ENCODE measurements at regions not wholly inside any gene's neighbourhood (a gene's known extent, or its start where the extent isn't known, plus 50 kb on each side); places are given as distances from the start of the nearest gene placed in this dataset.
A peak's percentile ranks its signal among the peaks of the same experiment; 100 is the strongest.
"Not testable (repeated sequence)": the region's sequence is repeated elsewhere in the genome, so short reads cannot be mapped to it uniquely, and the experiment has no call there.

GRCh38 chr17:15802917-15803316 lies 70.8 kb downstream of the TBC1D26 start:
- DNase-seq (ENCODE audit: low read depth, low spot score): not testable (repeated sequence)

- not testable (repeated sequence) for DNase-seq (ENCODE audit: low read depth, low spot score)
These were observed 74.7 kb downstream of the TBC1D26 start for GRCh38 chr17:15806825-15807224.

- not testable (repeated sequence) for DNase-seq (ENCODE audit: low read depth, low spot score)
These were observed 81.3 kb downstream of the TBC1D26 start for GRCh38 chr17:15813388-15813787.

DNA sequence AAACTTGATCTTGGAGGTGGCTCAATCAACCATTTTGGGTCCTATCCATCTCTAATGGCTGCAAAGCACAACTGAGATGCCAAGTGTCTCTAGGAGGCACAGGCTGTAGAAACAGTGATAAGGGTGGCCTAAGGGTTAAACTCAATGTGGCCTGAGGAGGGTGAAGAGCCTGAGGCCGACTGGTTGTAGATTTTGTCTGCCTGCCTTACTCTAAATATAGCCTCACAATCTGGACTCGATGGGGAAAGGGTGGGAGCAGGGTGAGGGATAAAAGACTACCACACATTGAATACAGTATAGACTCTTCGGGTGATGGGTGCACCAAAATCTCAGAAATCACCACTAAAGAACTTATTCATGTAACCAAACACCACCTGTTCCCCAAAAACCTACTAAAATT lies 81.9 kb downstream of the TBC1D26 start:
- DNase-seq (ENCODE audit: low read depth, low spot score): not testable (repeated sequence)

DNA sequence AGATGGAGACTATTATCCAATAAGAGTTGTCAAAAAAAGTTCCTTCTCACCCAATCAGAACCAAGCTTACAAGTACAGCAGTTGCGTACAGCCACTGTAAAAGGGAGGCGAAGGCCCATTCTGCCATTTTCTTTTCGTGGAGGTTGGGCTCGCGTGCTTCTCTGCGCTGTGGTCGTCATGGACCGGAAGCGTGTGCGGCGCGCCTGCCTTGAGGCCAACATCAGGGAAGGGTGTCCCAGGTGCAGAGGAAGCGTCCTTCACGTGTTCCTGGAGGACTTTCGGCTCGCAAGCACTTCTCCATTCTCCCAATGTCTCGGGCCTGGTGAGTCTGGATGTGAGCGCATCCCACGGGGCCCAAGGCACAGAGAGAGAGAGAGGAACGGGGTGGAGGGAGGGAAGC lies 85.8 kb downstream of the TBC1D26 start:
- not testable (repeated sequence) for DNase-seq (ENCODE audit: low read depth, low spot score)

DNA sequence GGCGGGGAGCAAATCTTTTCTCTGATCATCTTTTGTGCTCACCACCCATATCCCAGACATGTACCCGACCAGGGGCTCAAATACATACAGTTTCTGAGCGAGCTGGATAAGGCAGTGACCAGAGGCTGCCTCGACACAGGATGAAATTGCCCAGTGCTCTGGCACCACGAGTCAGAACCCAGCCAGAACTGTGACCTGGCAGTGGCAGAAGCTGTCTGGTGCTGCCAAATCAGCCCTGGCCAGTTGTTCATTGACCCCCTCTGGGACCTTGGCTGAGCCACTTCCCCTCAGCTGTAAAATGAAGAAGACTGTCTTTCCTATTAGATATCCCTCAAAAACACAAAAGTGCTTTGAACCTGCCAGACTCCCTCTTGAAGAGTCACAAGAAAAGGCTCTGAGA lies 90.2 kb downstream of the TBC1D26 start:
- DNase-seq (ENCODE audit: low read depth, low spot score): not testable (repeated sequence)

GRCh38 chr17:15828727-15829314 lies 96.7 kb downstream of the TBC1D26 start:
- DNase-seq (ENCODE audit: low read depth, low spot score): peak; percentile 62

- not testable (repeated sequence) for DNase-seq (ENCODE audit: low read depth, low spot score)
These were observed 98.1 kb downstream of the TBC1D26 start for GRCh38 chr17:15830221-15830620.

DNA sequence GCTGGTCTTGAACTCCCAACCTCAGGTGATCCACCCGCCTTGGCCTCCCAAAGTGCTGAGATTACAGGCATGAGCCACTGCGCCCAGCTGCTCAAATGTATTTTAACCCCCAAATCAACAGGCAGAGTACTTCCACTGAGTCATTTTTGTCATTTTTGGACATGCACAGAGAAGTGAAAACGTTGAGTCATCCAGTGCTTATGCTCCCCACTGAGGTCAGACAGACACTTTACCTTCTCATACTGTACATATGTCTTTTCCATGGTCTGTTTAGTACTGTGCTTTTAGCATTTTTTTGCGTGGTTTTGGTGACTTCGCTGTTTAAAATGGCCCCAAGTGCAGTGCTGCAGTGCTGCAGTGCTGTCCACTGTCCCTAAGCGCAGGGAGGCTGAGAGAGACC lies 99.1 kb downstream of the TBC1D26 start:
- not testable (repeated sequence) for DNase-seq (ENCODE audit: low read depth, low spot score)

- not testable (repeated sequence) for DNase-seq (ENCODE audit: low read depth, low spot score)
These were observed 100.9 kb downstream of the TBC1D26 start for GRCh38 chr17:15832921-15833480.

DNA sequence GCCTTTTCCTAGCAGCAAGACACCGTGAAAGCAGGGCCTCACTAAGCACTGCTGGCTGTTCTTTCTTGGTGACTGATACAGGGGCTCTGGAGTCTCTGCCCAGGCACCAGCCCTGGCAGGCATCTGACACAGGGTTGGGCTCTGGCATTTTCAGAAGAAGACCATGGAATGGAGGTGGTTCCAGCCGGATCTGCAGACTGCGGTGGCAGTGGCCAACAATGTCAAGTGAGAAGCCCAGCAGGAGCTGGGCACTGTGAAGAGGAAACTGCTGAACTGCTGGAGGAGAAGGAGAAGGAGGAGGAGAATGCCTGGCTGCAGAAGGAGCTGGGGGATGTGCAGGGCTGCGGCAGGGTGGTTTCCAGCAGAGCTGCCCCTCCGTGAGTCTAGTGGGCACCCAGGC lies 101.8 kb downstream of the TBC1D26 start:
- DNase-seq (ENCODE audit: low read depth, low spot score): not testable (repeated sequence)

DNA sequence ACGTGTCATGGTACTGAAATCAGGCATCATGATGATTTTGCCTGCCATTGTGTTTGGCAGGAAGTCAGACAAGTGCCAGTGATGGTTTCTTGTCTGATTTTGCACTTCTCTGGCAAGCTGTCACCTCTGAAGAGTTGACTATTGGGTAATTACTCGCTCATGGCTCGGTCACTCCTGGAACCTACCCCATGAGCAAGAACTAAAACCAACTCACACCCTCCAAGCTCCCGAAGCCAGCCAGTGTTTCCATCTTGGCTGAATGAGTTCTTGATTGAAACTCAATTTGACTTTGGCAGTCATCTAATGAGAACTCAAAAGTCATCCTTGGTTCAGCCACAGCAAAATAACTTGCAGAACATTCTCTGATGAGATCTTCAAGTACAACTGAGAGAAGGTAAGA lies 103.4 kb downstream of the TBC1D26 start:
- DNase-seq (ENCODE audit: low read depth, low spot score): not testable (repeated sequence)

DNA sequence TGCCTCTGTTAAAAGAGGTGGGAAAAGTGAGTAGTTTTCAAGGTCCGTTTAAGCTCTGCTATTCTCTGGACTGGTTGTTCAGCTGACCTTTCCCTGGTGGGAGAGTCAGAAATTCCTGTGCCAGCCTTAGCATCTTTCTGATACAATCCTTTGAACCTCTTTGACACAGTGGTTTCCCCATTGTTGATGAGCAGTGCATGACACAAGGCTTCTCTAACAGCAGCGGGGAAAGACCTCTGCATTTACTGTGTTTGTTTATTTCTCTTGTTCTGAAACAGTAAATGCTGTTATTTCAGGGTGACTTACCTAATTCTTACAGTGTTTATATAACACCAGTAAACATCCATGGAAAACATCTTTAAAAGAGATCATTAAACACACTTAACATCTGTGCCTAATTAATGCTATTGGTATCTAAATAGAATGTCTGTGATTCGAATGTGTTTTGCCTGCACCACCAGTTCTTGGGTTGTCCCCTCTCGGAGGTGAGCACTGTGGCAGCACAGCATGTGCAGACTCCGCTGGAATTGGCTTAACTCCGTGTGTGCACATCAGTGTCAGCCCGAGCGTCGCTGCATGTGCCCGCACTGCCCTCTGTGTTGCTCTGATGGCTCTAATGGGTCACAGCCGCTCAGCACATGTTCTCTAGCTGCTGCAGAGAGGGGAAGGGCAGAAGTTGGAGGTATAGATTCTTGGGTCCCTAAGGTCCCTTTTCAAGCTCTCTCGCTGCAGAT lies 104.3 kb downstream of the TBC1D26 start:
- not testable (repeated sequence) for DNase-seq (ENCODE audit: low read depth, low spot score)

GRCh38 chr17:15836991-15837390 lies 104.9 kb downstream of the TBC1D26 start:
- DNase-seq (ENCODE audit: low read depth, low spot score): not testable (repeated sequence)

DNA sequence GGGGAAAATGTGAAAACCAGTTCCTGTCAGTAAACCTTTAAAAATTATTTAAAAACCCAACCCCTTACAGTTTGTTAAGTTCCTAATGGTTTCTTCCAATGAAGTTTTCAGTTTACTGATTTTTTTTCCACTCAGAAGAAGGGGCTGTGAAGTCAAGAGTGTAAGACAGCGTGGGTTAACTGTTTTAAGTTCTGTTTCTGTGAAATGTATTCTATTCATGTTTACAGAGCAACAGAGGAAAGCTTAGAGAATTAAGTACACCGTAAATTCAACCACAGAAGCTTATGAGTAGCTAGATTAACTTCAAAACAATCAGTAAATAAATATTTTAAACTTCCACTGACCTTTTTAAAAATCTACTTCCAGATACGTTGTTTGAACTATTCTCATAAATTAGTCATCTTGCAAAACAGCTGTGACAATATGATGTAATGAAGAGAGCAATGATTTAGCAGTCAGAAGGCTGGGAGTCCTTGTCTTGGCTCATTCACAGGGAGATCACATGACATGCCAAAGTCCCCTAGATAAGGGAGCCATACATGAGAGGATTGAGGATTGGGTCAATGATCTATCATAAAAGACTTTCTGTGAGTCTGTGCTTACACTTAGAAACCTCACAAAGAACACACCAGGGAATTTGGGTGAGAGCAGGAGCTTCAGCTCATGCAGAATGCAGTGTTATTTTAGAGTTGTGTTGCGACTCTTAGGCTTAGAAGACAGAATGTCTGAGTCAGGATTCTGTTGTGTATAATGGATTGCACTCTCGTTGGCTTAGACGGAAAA lies 97.3 kb upstream of the ADORA2B start:
- not testable (repeated sequence) for DNase-seq (ENCODE audit: low read depth, low spot score)

DNA sequence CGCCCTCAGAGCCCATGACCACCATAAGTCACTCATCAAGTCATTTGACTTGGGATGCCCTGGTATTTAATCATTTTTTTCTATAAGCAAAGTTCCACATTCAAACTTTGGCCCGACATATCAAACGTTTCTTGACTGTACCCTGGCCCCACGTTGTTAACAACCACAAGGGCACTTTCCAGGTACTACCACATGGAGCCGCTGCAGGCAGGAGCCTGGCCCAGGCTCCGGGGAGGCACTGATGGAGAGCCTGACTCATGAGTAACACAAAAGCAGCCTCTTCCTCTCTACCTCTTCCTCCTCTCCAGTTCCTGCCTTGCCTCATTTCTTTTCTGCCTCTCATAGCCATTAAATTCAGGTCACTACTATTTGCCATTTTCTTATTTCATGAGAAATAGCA lies 95.9 kb upstream of the ADORA2B start:
- peak; percentile 34 for DNase-seq (ENCODE audit: low read depth, low spot score)

DNA sequence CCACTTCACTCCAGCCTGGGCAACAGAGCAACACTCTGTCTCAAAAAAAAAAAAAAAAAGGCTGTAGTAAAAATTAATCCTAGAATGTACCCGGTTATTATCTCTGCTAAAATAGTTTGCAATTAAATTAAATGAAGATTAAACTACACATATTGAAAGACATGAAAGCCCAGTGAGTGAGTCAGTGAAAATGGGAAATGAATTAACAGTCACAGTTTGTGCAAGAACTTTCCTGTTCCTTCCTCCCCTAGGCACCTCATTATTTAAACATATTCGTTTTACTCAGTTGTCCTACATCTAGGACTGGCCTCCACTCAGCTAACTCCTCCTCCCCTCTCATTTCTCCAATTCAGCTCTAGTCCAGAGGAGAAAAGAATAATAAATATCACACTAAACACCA lies 94.9 kb upstream of the ADORA2B start:
- not testable (repeated sequence) for DNase-seq (ENCODE audit: low read depth, low spot score)

- not testable (repeated sequence) for DNase-seq (ENCODE audit: low read depth, low spot score)
These were observed 94.2 kb upstream of the ADORA2B start for GRCh38 chr17:15850687-15851086.

GRCh38 chr17:15852863-15853262 lies 92.1 kb upstream of the ADORA2B start:
- not testable (repeated sequence) for DNase-seq (ENCODE audit: low read depth, low spot score)

DNA sequence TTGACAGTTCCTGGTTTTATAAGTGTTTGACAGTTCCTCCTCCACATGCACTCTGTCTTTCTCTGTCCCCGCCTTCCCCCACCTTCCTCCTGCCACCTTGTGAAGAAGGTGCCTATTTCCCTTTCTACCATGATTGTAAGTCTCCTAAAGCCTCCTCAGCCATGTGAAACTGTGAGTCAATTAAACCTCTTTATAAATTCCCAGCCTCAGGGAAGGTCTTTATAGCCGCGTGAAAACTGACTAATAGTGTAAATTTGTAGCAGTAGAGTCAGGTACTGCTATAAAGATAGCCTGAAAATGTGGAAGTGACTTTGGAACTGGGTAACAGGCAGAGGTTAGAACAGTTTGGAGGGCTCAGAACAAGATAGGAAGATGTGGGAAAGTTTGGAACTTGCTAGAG lies 88.7 kb upstream of the ADORA2B start:
- DNase-seq (ENCODE audit: low read depth, low spot score): not testable (repeated sequence)

- not testable (repeated sequence) for DNase-seq (ENCODE audit: low read depth, low spot score)
These were observed 88.2 kb upstream of the ADORA2B start for GRCh38 chr17:15856745-15857144.

GRCh38 chr17:15858082-15858481 lies 86.8 kb upstream of the ADORA2B start:
- not testable (repeated sequence) for DNase-seq (ENCODE audit: low read depth, low spot score)
